GM18909 (cell line): ENCODE measurements at regions not wholly inside any gene's neighbourhood (a gene's known extent, or its start where the extent isn't known, plus 50 kb on each side); places are given as distances from the start of the nearest gene placed in this dataset.

Experiments
- ATAC-seq: cut with Tn5 transposase; IDR thresholded peaks from one replicate; pipeline ENCODE4 v1.9.1; 2021; ENCODE audit warnings: mild to moderate bottlenecking; ENCODE audit not compliant: unreplicated experiment, poor library complexity

GRCh38 chr1:42096554-42096953 is 56.7 kb upstream of the GUCA2B start:
- ATAC-seq: no peak

GRCh38 chr1:42089246-42089645 is 64.0 kb upstream of the GUCA2B start:
- ATAC-seq: no peak

GRCh38 chr1:42086146-42086545 is 67.1 kb upstream of the GUCA2B start:
- no peak for ATAC-seq

GRCh38 chr1:42085596-42085995 is 67.6 kb upstream of the GUCA2B start:
- no peak for ATAC-seq

GRCh38 chr1:42081475-42081874 is 71.7 kb upstream of the GUCA2B start:
- ATAC-seq: no peak

- no peak for ATAC-seq
Measured at GRCh38 chr1:42075179-42075578, 78.0 kb upstream of the GUCA2B start.

GRCh38 chr1:42070996-42071395 is 82.2 kb upstream of the GUCA2B start:
- ATAC-seq: no peak

GRCh38 chr1:42057800-42058199 is 95.4 kb upstream of the GUCA2B start:
- ATAC-seq: no peak

GRCh38 chr1:42056460-42056859 is 96.8 kb upstream of the GUCA2B start:
- ATAC-seq: no peak

- no peak for ATAC-seq
Measured at GRCh38 chr1:42055061-42055460, 98.1 kb upstream of the GUCA2B start.

- ATAC-seq: no peak
Measured at GRCh38 chr1:42052072-42052699, 101.0 kb upstream of the GUCA2B start.

- ATAC-seq: no peak
Measured at GRCh38 chr1:42047508-42047880, 105.7 kb upstream of the GUCA2B start.

GRCh38 chr1:42046761-42047507 is 106.3 kb upstream of the GUCA2B start:
- ATAC-seq: no peak

- ATAC-seq: no peak
Measured at GRCh38 chr1:42044346-42044745, 108.9 kb upstream of the GUCA2B start.

- ATAC-seq: no peak
Measured at GRCh38 chr1:42043811-42044210, 109.4 kb upstream of the GUCA2B start.

GRCh38 chr1:42043182-42043581 is 110.0 kb upstream of the GUCA2B start:
- no peak for ATAC-seq

GRCh38 chr1:42041031-42041430 is 112.2 kb upstream of the GUCA2B start:
- no peak for ATAC-seq

- no peak for ATAC-seq
Measured at GRCh38 chr1:42040159-42040558, 113.1 kb upstream of the GUCA2B start.

- ATAC-seq: no peak
Measured at GRCh38 chr1:42038261-42038660, 114.9 kb upstream of the GUCA2B start.

GRCh38 chr1:42037586-42037985 is 115.6 kb upstream of the GUCA2B start:
- ATAC-seq: no peak

- ATAC-seq: no peak
Measured at GRCh38 chr1:42037161-42037560, 116.0 kb upstream of the GUCA2B start.
